ENCODE measurements at regions not wholly inside any gene's neighbourhood (a gene's known extent, or its start where the extent isn't known, plus 50 kb on each side); places are given as distances from the start of the nearest gene placed in this dataset.

DNA sequence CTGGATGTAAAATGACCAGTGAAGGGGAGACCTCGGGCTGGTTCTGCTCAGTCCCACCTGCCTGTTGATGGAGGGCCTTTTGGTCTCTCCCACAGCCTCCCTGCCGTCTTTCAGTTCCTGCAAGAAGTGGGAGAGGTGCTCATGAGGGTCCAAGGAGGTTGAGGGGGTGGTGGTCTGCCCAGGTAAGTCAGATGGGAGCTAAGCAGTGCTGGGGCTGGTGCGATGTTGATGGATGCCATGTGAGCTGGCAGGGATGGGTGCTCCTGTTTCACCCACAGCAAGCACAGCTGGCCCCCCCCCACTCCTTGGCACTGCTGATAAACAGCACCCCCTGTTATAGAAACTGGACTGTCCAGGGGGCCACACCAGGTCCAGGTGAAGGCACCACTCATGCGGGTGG, 145.6 kb downstream of the NSG2 start:
- TF ChIP-seq, protein P1, sequence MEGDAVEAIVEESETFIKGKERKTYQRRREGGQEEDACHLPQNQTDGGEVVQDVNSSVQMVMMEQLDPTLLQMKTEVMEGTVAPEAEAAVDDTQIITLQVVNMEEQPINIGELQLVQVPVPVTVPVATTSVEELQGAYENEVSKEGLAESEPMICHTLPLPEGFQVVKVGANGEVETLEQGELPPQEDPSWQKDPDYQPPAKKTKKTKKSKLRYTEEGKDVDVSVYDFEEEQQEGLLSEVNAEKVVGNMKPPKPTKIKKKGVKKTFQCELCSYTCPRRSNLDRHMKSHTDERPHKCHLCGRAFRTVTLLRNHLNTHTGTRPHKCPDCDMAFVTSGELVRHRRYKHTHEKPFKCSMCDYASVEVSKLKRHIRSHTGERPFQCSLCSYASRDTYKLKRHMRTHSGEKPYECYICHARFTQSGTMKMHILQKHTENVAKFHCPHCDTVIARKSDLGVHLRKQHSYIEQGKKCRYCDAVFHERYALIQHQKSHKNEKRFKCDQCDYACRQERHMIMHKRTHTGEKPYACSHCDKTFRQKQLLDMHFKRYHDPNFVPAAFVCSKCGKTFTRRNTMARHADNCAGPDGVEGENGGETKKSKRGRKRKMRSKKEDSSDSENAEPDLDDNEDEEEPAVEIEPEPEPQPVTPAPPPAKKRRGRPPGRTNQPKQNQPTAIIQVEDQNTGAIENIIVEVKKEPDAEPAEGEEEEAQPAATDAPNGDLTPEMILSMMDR (IDR thresholded peaks at IDR 0.05), result no peak
- no peak for TF ChIP-seq POLR2A (IDR thresholded peaks at IDR 0.05)
- TF ChIP-seq EP300 (IDR thresholded peaks at IDR 0.05), result no peak
- no peak overlapping the region for H3K4me3 ChIP-seq

GRCh38 chr5:174191850-174192655, 146.5 kb downstream of the NSG2 start:
- Histone ChIP-seq H3K36me3 (no peaks in the 10 kb centered on the region), H3K27ac (no peak overlapping the region), H3K27me3 (peaks cover 0 to 4% of the 10 kb centered on the region in 2 donors), H3K9me3 (no peaks in the 10 kb centered on the region), H3K4me3 (no peak overlapping the region), H3K4me1 (no peaks in the 10 kb centered on the region)
- 69 to 70% methylated on average over 10 of the region's 10 CpGs for WGBS, 2 donors
- no peak for DNase-seq (ENCODE audit: low spot score in 2 of 2)
- TF ChIP-seq, protein P1 (IDR thresholded peaks at IDR 0.05), result no peak
- TF ChIP-seq EP300 (IDR thresholded peaks at IDR 0.05), result no peak
- TF ChIP-seq POLR2A (IDR thresholded peaks at IDR 0.05), result no peak

More for the DNA sequence above, 145.6 kb downstream of the NSG2 start:
- no peaks in the 10 kb centered on the region for H3K36me3 ChIP-seq
- H3K27ac ChIP-seq, result no peak overlapping the region
- WGBS, 2 donors, result 86 to 93% methylated on average over 4 of the region's 4 CpGs
- no peaks in the 10 kb centered on the region for H3K9me3 ChIP-seq
- no peaks in the 10 kb centered on the region for H3K4me1 ChIP-seq
- no peak for DNase-seq (ENCODE audit: low spot score in 2 of 2)
- H3K27me3 ChIP-seq, result peaks cover 0 to 4% of the 10 kb centered on the region in 2 donors

DNA sequence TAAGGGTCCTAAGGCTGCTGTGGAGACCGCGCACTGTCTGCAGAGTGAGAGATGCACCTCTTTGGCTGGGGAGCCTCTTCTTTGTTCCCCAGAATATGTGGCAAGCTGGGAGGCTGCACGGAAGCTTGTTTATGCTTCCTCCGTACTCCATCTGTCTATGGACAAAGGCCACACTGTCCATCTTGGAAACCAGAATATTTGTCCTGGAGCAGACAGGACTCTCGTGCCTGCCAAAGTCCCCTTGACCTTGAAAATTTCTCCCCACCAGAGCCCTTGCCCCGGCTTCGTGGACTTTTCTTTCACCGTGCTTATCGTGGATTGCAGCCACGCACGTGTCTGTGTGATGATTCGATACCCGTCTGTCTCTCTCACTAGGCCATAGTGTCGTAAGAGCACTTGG, 147.4 kb downstream of the NSG2 start:
- DNase-seq (ENCODE audit: low spot score in 2 of 2), result no peak
- Histone ChIP-seq H3K4me3 (no peak overlapping the region), H3K36me3 (no peaks in the 10 kb centered on the region), H3K27me3 (peaks cover 0 to 4% of the 10 kb centered on the region in 2 donors), H3K27ac (no peak overlapping the region), H3K4me1 (no peaks in the 10 kb centered on the region), H3K9me3 (no peaks in the 10 kb centered on the region)
- WGBS, 2 donors, result 67 to 78% methylated on average over 14 of the region's 14 CpGs
- TF ChIP-seq POLR2A (IDR thresholded peaks at IDR 0.05) (no peak), EP300 (IDR thresholded peaks at IDR 0.05) (no peak)
- TF ChIP-seq, protein P1 (IDR thresholded peaks at IDR 0.05), result no peak

DNA sequence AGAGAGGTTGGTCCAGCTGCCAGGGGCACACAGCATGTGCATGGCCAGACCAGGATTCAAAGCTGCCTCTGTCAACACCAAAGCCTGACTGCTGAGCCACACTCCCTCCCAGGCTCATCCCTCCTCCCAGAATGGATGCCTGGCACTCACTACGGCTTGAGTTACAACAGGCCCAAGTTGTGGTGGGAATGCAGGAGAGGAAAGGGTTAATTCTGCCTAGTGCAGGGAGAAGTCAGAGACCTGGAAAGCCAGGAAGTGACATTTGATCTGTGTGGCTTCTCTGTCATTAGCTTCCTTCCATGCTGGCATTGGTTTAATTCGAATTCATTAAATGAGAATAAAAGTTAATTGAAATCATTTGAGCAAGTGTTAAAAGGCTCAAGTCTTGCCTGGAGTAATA, 150.0 kb downstream of the NSG2 start:
- H3K27me3 ChIP-seq, result no peaks in the 10 kb centered on the region
- 47% methylated on average over 2 of the region's 2 CpGs for WGBS, 2 donors
- no peak overlapping the region for H3K4me3 ChIP-seq
- no peak for DNase-seq (ENCODE audit: low spot score in 2 of 2)
- H3K27ac ChIP-seq, result no peak overlapping the region
- TF ChIP-seq, protein P1 (IDR thresholded peaks at IDR 0.05), result no peak
- no peak for TF ChIP-seq EP300 (IDR thresholded peaks at IDR 0.05)
- no peak for TF ChIP-seq POLR2A (IDR thresholded peaks at IDR 0.05)
- no peaks in the 10 kb centered on the region for H3K36me3 ChIP-seq
- no peaks in the 10 kb centered on the region for H3K9me3 ChIP-seq
- no peaks in the 10 kb centered on the region for H3K4me1 ChIP-seq

DNA sequence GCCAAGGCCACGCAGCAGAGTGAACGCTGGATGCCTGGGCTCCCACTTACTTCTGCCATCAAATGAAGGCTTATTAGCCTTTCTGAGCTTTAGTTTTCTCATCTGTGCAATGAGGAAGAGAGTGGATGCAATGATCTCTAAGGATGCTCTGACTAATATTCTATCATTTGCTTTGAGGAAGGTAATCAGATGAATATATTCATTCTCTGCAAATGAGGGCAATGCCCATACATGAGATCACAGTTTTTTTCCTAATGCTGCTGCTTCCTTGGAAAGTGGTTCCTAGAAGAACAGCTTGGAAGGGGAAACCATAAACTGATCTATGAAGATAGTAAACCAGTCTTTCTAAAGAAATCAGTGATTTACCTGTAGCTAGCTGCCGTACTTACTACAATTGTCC, 152.4 kb downstream of the NSG2 start:
- 80 to 90% methylated on average over 3 of the region's 3 CpGs for WGBS, 2 donors
- no peak for DNase-seq (ENCODE audit: low spot score in 2 of 2)
- H3K27ac ChIP-seq, result no peak overlapping the region
- no peaks in the 10 kb centered on the region for H3K36me3 ChIP-seq
- H3K4me3 ChIP-seq, result no peak overlapping the region
- peaks cover 0 to 12% (median 0%) of the 10 kb centered on the region in 4 donors for H3K9me3 ChIP-seq
- no peak for TF ChIP-seq POLR2A (IDR thresholded peaks at IDR 0.05)
- TF ChIP-seq EP300 (IDR thresholded peaks at IDR 0.05), result no peak
- TF ChIP-seq, protein P1 (IDR thresholded peaks at IDR 0.05), result no peak
- H3K27me3 ChIP-seq, result no peaks in the 10 kb centered on the region
- no peaks in the 10 kb centered on the region for H3K4me1 ChIP-seq

Data from tibial nerve (tissue), 4 donors.